OCI-LY7 (cell line): ENCODE measurements at regions not wholly inside any gene's neighbourhood (a gene's known extent, or its start where the extent isn't known, plus 50 kb on each side); places are given as distances from the start of the nearest gene placed in this dataset.

Source experiments
- CTCF ChIP-seq: fragments of 200-600 bp; sonication (generic); conservative IDR thresholded peaks from 2 replicates; pipeline ENCODE4 v1.5.1; 2014; ENCODE audit warnings: mild to moderate bottlenecking, antibody characterized with exemption, low read length, moderate library complexity, mixed read lengths
- EZH2phosphoT487 ChIP-seq: fragments of 200-600 bp; sonication (generic); IDR thresholded peaks from 2 replicates; pipeline ENCODE4 v1.6.1; 2018; ENCODE audit warnings: low read depth, borderline replicate concordance, mild to moderate bottlenecking, mixed run types, antibody characterized with exemption, low read length, moderate library complexity, mixed read lengths

- no peak for TF ChIP-seq CTCF
- no peak for TF ChIP-seq EZH2phosphoT487
These were observed 133.4 kb upstream of the ANKRD1 start for GRCh38 chr10:91054325-91054724.
